GM04503 (cell line): ENCODE measurements at regions not wholly inside any gene's neighbourhood (a gene's known extent, or its start where the extent isn't known, plus 50 kb on each side); places are given as distances from the start of the nearest gene placed in this dataset.

ENCODE experiments used
- DNase-seq: peaks from one replicate; pipeline ENCODE4 v3.0.0-alpha.2; 2012; ENCODE audit warnings: low read depth

- DNase-seq, result no peak
Measured at GRCh38 chr21:20538039-20538658, 460.1 kb upstream of the NCAM2 start.

- DNase-seq, result no peak
Measured at GRCh38 chr21:20545454-20545853, 452.8 kb upstream of the NCAM2 start.

- DNase-seq, result no peak
Measured at GRCh38 chr21:20551939-20552338, 446.3 kb upstream of the NCAM2 start.

- DNase-seq, result no peak
Measured at GRCh38 chr21:20554785-20555184, 443.4 kb upstream of the NCAM2 start.

GRCh38 chr21:20570824-20571232 lies 427.4 kb upstream of the NCAM2 start:
- no peak for DNase-seq

- DNase-seq, result no peak
Measured at GRCh38 chr21:20572582-20572981, 425.6 kb upstream of the NCAM2 start.

GRCh38 chr21:20581361-20581760 lies 416.8 kb upstream of the NCAM2 start:
- no peak for DNase-seq

- DNase-seq, result no peak
Measured at GRCh38 chr21:20591284-20591683, 406.9 kb upstream of the NCAM2 start.

- DNase-seq, result no peak
Measured at GRCh38 chr21:20592463-20592862, 405.7 kb upstream of the NCAM2 start.

- DNase-seq, result no peak
Measured at GRCh38 chr21:20603236-20603635, 395.0 kb upstream of the NCAM2 start.

- no peak for DNase-seq
Measured at GRCh38 chr21:20611008-20611407, 387.2 kb upstream of the NCAM2 start.

- DNase-seq, result no peak
Measured at GRCh38 chr21:20613654-20614053, 384.6 kb upstream of the NCAM2 start.

GRCh38 chr21:20617130-20617529 lies 381.1 kb upstream of the NCAM2 start:
- DNase-seq, result no peak

GRCh38 chr21:20618878-20619277 lies 379.3 kb upstream of the NCAM2 start:
- no peak for DNase-seq

GRCh38 chr21:20627594-20627993 lies 370.6 kb upstream of the NCAM2 start:
- DNase-seq, result no peak

- DNase-seq, result no peak
Measured at GRCh38 chr21:20631633-20632032, 366.6 kb upstream of the NCAM2 start.

- DNase-seq, result no peak
Measured at GRCh38 chr21:20639026-20639425, 359.2 kb upstream of the NCAM2 start.

- DNase-seq, result no peak
Measured at GRCh38 chr21:20641241-20641640, 357.0 kb upstream of the NCAM2 start.

- DNase-seq, result no peak
Measured at GRCh38 chr21:20642681-20643080, 355.5 kb upstream of the NCAM2 start.

- DNase-seq, result no peak
Measured at GRCh38 chr21:20644552-20644951, 353.7 kb upstream of the NCAM2 start.

GRCh38 chr21:20645344-20645743 lies 352.9 kb upstream of the NCAM2 start:
- DNase-seq, result no peak

GRCh38 chr21:20646431-20647165 lies 351.6 kb upstream of the NCAM2 start:
- no peak for DNase-seq

- DNase-seq, result no peak
Measured at GRCh38 chr21:20647607-20648006, 350.6 kb upstream of the NCAM2 start.

GRCh38 chr21:20649231-20649630 lies 349.0 kb upstream of the NCAM2 start:
- DNase-seq, result no peak
